ENCODE measurements at regions not wholly inside any gene's neighbourhood (a gene's known extent, or its start where the extent isn't known, plus 50 kb on each side); places are given as distances from the start of the nearest gene placed in this dataset.
"Not testable (repeated sequence)": the region's sequence is repeated elsewhere in the genome, so short reads cannot be mapped to it uniquely, and the experiment has no call there.

DNA sequence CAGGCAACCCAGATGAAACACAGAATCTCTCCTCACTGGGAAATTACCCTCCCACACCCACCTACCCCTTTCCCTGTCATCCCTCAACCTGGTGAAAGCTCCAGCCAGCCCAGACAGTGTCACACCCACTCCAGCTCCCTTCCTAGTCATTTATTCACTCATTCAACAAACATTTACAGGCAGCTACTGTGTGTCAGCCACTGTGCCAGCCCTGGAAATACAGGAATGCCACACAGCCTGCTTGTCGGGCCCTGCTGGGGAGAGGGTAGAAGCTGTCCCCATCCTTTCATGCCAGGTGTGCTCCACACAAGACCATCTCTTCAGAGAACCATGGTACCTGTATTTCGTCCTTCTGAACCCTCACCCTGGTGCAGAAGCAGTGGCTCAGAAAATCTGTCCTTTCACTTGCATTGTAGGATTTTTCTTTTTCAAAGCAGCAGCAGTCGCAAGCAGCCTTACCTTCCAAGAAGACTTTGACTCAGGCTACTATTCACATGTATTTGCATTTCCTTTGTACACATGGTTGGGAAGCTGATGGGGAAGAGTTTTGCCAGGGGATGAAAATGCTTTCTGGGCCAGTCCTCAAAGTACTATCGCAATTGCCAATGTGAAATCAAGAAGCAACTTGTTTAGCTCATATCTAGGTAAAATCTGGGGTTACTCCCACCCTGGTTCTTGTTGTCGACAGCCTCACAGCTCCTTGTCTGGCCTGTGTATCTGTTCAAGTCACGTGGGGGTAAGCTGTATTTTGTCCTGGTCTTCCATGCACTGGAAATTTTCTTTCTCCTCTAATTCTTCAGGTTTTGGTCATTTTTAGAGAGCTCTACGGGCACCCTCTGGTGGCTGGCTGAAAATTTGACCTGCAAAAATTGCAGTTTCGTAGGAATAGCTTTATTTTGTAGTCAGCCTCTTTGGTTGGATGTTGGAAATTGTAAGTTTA, 147.4 kb upstream of the EGLN3 start:
- no peak for DNase-seq (ENCODE audit: low read depth in 2 of 2)

- no peak for DNase-seq (ENCODE audit: low read depth in 2 of 2)
Observed at GRCh38 chr14:34097644-34098043, 146.8 kb upstream of the EGLN3 start.

GRCh38 chr14:34094384-34094783, 143.5 kb upstream of the EGLN3 start:
- DNase-seq (ENCODE audit: low read depth in 2 of 2), result no peak

GRCh38 chr14:34093883-34094282, 143.0 kb upstream of the EGLN3 start:
- no peak for DNase-seq (ENCODE audit: low read depth in 2 of 2)

DNA sequence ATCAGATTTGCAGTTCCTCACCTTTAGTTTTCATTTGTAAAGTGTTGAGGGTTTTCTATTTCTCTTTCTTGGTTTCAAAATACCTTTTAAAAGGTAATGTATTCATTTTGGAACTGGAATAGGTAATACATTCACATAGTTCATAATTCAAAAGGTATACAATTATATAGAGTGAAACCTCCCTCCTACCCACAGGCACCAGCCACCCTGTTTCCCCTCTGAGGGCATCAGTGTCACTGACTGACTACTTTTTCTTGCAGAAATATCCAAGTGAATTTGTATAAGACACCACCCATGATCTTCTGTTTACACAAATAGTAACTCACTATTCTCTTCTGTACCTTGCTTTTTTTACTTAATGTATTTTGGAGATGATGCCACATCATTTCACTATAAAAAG, 139.6 kb upstream of the EGLN3 start:
- DNase-seq (ENCODE audit: low read depth in 2 of 2), result no peak

GRCh38 chr14:34088914-34089313, 138.0 kb upstream of the EGLN3 start:
- DNase-seq (ENCODE audit: low read depth in 2 of 2), result no peak

DNA sequence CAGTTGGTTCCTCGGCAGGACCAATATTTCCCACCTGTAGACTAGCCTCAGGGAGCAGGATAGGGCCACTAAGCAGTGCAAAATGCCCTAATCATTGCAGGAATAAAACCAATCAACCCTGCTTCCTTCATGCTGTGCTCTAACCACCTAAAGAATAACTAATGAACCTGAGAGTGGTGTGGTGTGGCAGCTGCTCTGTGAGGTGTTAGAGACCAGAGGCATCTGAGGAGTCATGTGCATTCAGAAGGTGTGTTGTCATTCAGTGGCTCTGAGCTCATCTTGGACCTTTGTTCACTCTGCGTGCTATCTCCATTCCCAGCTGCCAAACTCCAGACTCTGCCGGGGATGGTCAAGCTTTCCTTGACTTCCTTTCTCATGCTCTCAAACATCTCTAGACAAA, 136.7 kb upstream of the EGLN3 start:
- DNase-seq (ENCODE audit: low read depth in 2 of 2), result no peak

DNA sequence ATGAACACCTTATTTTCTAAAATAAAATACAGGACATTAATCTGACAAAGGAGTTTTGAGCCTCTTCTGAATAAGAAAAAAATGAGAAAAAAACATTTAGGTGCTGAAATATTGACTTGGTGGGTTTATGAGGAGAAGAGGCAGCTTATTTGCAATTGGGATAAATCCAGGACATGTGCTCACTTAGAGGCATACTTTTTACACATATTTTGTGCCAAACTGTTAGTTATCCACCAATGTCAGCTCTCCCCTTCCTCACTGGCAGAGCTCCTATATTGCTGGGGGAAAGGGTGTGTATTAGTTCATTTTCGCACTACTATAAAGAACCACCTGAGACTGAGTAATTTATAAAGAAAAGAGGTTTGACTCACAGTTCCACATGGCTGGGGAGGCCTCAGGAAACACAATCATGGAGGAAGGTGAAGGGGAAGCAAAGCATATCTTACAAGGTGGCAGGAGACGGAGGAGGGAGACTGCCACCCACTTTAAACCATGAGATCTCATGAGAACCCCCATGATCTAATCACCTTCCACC, 135.4 kb upstream of the EGLN3 start:
- DNase-seq (ENCODE audit: low read depth in 2 of 2), result no peak

GRCh38 chr14:34085695-34086094, 134.8 kb upstream of the EGLN3 start:
- DNase-seq (ENCODE audit: low read depth in 2 of 2), result no peak

GRCh38 chr14:34081576-34082136, 130.8 kb upstream of the EGLN3 start:
- DNase-seq (ENCODE audit: low read depth in 2 of 2), result no peak

GRCh38 chr14:34081101-34081575, 130.3 kb upstream of the EGLN3 start:
- no peak for DNase-seq (ENCODE audit: low read depth in 2 of 2)

DNA sequence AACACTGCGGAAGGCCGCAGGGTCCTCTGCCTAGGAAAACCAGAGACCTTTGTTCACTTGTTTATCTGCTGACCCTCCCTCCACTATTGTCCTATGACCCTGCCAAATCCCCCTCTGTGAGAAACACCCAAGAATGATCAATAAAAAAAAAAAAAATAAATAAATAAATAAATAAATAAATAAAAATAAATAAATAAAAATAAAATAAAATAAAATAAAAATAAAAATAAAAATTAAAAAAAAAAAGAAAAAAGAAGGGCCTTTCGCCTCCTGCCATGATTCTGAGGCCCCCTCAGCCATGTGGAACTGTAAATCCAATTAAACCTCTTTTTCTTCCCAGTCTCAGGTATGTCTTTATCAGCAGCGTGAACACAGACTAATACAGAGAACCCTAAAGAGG, 128.8 kb upstream of the EGLN3 start:
- DNase-seq (ENCODE audit: low read depth in 2 of 2), result not testable (repeated sequence)

DNA sequence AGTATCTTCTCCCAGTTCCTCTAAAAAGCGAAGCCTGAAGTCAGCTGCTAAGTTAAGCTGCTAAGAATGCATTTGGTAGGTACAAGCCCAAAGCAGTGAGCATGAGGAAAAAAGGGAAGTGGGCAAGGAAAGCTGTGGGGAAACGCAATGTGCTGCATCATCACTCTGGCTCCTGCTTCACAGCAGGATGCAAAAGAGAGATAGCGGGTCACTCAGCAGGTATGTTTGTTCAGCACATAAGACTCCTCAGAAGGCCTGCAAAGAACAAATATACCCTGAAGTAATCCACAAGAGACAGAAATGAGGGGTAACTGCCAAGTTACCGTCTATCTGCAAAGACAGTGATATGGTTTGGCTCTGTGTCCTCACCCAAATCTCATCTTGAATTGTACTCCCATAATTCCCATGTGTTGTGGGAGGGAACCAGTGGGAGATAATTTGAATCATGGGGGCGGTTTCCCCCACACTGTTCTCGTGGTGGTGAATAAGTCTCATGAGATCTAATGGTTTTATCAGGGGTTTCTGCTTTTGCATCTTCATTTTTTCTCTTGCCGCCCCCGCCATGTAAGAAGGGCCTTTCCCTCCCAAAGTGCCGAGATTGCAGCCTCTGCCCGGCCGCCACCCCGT, 127.4 kb upstream of the EGLN3 start:
- DNase-seq (ENCODE audit: low read depth in 2 of 2), result no peak

DNA sequence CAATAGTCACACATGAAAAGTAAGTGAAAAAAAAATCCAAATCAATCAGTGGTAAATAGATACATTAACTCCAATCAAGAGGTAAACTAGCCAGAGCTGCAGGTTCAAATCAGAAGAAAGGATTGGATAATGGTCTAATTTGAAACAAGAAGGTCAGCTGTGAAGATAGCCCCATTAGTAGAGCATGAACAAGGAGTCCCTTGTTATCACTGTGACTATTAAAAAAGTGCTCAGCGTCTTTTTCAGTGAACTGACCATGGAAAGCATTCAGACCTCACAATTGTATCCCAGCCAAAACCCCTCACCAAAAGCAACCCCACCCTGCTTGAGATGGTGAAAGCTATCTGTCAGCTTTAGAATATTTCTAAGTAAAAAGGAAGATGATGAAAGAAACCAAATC, 125.0 kb upstream of the EGLN3 start:
- no peak for DNase-seq (ENCODE audit: low read depth in 2 of 2)

DNA sequence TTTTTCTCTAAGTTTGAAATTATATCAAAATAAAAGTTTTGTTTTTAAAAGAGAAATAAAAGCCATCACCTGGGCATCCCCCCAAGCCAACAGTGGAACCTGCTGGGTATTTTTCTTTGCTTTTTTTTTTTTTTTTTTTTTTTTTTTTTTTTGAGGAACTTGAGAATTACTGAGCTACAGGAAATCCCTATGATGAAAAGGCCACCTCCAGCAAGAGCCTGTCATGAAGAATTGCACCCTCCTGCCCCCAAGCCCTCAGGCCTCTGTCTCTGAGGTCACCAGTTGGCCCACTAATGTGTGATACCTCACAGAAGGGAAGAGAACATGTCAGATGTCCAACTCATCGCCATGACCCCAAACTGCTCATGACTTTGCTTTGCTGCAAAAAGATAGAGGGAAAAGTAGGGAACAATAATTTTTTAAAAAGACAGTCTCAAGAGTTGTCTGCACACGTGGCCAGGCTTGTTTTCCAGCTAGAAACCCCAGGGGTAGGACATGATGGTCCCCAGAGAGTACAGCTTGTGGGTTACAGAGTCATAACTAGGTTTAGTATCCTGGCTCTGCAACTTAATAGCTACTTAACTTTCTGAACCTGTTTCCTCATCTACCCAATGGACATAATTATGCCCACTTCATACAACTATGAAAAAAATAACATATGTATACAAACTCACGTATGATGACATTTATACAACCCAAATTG, 124.3 kb upstream of the EGLN3 start:
- no peak for DNase-seq (ENCODE audit: low read depth in 2 of 2)

DNA sequence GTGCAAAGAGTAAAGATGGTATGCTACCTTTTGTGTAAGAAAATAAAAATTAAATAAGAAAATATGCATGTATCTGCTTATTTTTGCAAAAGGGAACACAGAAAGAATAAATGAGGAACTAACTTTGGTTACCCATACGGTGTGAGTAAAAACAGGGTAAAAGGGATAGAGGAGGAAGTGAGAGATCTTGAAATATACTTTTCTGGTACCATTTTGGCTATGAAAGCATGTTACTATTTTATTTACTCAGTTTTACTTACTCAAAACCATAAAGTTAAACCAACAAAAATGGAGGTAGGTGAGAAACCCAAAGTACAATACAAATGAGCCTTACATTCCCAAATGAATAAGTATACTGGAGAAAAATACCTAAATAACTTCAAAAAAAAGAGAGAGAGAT, 122.0 kb upstream of the EGLN3 start:
- DNase-seq (ENCODE audit: low read depth in 2 of 2), result no peak

DNA sequence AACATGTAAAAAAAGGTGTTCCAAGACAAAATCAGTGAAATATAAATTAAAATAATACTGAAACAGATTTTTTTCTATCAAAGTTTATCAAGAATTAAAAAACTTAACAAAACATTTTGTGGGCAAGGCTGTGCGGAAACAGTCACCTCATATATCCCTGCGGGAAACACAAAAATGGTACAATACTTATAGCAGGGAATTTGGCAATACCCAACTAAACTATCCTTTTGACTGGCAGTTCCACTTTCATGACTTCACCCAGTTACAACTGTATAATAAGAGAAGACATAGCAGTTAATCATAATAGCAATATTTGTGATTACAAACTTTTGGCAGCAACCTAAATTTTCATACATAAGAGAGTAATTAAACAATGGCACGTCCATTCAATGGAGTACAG, 121.5 kb upstream of the EGLN3 start:
- no peak for DNase-seq (ENCODE audit: low read depth in 2 of 2)

- no peak for DNase-seq (ENCODE audit: low read depth in 2 of 2)
Observed at GRCh38 chr14:34070917-34071407, 120.1 kb upstream of the EGLN3 start.

DNA sequence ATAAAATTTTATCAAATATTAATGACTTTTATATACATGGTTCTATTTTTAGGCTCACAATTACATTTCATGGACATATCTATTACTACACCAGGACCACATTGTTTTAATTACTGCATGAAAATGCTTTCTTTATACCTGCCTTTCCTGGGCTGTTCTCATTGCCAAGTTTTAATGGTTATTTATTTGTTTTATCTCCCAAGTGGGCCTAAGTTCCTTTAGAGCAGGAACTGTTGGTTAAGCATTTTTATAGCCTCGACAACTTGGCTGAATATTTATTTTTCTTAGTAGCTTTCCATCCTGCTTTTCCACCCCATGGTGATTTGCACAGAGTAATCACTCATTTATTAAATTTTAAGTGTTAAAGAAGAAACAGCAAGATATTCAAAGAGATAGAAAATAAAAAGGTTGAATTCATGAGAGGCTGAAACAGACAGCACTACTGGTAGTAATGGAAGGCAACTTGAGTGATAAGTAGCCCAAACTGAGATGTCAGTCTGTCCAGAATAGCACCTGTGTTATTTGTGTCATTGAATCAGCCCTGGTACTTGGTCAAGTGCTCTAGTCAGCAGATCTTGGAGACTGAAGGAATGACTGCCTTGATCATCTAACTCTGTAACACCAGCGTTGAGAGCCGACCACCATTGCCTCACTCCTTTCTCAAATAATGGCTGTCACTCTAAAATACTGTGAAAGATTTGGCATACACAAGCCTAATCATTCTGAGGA, 119.1 kb upstream of the EGLN3 start:
- no peak for DNase-seq (ENCODE audit: low read depth in 2 of 2)

GRCh38 chr14:34067587-34067986, 116.7 kb upstream of the EGLN3 start:
- DNase-seq (ENCODE audit: low read depth in 2 of 2), result no peak
